Erythroblast (primary cell): ENCODE measurements at regions not wholly inside any gene's neighbourhood (a gene's known extent, or its start where the extent isn't known, plus 50 kb on each side); places are given as distances from the start of the nearest gene placed in this dataset.

ENCODE experiments used
- DNase-seq, 2 experiments: peaks; one replicate each; lab custom pipeline; 2025; lab: John Stamatoyannopoulos, UW
- GATA1 ChIP-seq: IDR thresholded peaks from 2 replicates; pipeline ENCODE4 v1.6.1; 2011; ENCODE audit warnings: low read depth, mild to moderate bottlenecking, control low read depth, low read length, moderate library complexity
- POLR2A ChIP-seq: IDR thresholded peaks from 2 replicates; pipeline ENCODE4 v1.6.1; 2011; ENCODE audit warnings: mild to moderate bottlenecking, low read length

DNA sequence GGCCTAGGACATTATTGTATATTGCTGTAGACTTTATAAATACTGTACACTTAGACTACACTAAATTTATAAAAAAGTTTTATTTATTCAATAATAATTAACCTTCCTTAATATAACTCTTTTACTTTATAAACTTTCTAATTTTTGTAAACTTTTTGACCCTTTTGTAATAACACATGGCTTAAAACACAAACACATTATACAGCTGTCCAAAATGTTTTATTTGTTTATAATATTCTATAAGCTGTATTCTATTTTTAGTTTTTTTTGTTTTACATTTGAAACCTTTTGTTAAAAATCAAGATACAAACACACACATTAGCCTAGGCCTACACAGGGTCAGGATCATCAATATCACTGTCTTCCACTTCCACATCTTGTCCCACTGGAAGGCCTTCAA lies 190.0 kb downstream of the BMP4 start:
- no peak for DNase-seq
- TF ChIP-seq POLR2A: no peak
- no peak for TF ChIP-seq GATA1

DNA sequence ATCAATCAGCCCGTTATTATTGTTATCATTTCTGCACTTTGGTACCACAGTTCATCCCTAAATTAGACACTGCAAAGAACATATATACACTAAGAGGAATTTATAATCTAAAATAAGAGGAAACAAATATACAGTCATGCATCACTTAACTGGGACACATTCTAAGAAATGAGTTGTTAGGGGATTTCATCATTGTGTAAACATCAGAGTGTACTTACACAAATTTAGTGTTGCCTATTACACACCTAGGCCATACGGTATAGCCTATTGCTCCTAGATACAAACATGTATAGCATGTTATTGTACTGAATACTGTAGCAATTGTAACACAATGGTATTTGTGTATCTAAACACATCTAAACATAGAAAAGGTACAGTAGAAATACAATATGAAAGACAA lies 190.5 kb downstream of the BMP4 start:
- no peak for TF ChIP-seq POLR2A
- TF ChIP-seq GATA1: no peak
- no peak for DNase-seq

DNA sequence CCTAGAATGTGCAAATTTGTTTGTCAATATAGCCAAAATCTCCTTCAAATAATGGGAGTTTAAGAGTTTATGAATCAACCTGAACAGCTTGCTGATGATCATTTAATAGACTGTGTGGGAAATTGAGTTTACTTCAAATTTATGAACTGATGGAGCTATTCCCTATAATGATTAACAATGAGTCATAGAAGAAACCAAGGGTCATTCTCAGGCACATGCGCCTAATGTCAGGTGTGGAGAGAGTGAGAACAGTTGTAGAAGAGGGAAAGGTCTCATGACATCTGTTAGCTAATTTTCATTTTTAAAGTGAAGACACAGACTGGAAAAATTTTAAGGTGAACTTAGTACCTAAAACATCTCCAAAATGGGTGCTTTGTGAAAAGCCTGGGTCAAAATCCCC lies 191.8 kb downstream of the BMP4 start:
- no peak for DNase-seq
- TF ChIP-seq GATA1: no peak
- no peak for TF ChIP-seq POLR2A

DNA sequence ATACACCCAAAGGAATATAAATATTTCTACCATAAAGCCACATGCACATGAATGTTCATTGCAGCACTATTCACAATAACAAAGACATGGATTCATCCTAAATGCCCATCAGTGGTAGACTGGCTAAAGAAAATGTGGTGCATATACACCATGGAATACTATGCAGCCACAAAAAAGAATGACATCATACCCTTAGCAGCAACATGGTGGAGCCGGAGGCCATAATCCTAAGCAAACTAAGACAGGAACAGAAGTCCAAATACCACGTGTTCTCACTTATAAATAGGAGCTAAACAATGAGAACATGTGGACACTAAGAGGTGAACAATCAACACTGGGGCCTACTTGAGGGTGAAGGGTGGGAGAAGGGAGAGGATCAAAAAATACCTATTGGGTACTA lies 198.5 kb downstream of the BMP4 start:
- DNase-seq: no peak
- no peak for TF ChIP-seq POLR2A
- no peak for TF ChIP-seq GATA1

DNA sequence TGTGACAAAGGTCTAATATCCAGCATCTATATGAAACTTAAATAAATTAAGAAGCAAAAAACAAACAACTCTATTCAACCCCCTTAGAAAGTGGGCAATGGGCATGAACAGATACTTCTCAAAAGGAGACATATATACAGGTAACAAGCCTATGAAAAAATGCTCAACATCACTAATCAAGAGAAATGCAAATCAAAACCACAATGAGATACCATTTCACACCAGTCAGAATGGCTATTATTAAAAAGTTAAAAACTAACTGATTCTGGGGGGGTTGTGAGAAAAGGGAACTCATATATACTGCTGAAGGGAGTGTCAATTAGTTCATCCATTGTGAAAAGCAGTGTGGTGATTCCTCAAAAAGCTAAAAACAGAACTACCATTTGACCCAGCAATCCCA lies 198.9 kb downstream of the BMP4 start:
- no peak for DNase-seq
- no peak for TF ChIP-seq POLR2A
- TF ChIP-seq GATA1: no peak

DNA sequence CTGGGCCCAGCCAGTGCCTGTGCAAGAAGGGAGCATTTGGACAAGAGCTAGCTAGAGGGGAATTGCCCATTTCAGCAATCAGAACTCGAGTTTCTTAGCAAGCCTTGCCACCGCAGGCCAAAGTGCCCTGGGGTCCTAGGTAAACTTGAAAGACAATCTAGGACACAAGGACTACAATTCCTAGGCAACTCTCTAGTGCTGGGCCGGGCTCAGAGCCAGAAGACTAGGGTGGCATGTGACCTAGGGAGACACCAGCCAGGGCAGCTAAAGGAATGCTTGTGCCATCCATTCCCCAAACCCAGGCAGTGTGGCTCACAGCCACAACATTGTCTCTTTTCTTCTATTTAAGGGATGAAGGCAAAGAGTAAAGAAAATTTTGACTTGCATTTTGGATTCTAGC lies 205.0 kb downstream of the BMP4 start:
- TF ChIP-seq GATA1 (no peak), POLR2A (no peak)

DNA sequence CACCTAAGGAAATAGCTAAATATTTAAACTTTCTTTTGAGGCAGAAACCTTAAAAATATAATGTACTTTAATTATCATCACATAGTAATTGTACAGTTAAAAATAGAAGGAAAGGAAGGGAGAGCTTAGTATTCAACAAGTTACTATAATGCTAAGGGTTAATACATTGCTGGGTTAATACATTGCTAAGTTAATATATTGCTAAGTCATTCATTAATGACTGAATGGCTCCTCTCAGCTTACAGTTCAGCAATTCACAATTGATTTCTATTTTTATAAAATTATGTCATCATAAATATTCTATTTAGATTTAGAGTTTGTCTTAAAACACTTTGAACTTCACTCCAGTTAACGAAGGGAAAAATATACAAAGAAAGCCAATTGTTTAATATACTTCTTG lies 207.9 kb downstream of the BMP4 start:
- no peak for DNase-seq
- TF ChIP-seq GATA1: no peak
- TF ChIP-seq POLR2A: no peak

More for the DNA sequence above, 205.0 kb downstream of the BMP4 start:
- no peak for DNase-seq

DNA sequence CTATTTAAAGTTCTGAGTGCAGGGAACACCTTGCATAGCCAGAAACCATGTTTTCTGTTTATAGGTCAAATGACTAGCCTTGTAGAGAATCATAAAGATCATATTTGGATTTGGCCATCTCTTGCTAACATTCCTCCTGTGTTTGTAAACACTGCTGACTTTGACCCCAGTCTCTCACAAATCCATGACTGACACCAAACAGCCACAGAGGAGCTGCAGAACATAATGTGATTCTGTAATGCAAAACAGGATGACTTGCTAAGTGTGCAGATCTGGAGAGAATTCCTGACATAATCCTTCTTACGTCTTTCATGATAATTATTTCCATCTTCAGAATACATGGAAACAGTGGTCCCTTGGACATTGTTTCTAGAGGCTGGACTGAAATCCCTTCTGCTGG lies 211.8 kb downstream of the BMP4 start:
- TF ChIP-seq GATA1 (no peak), POLR2A (no peak)
- no peak for DNase-seq

DNA sequence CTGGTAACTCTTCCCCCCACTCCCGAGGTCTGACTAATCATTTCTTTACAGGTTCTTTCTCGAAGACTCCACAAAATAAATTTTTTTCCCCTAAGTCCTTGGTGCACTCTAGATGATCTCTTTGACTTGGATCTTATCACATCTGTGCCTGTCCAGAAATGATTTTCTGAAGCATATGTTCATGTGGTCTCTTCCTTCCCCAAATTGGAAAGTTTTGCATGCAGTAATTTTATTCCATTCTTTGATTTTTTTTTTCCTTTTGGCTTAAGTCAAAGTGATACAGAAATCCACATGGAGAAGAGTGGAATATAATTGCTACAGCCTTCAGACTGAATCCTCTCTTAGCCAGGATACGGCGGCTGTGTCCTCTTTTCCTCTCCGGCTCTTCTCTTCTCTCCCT lies 213.3 kb downstream of the BMP4 start:
- TF ChIP-seq POLR2A (no peak), GATA1 (no peak)
- no peak for DNase-seq

DNA sequence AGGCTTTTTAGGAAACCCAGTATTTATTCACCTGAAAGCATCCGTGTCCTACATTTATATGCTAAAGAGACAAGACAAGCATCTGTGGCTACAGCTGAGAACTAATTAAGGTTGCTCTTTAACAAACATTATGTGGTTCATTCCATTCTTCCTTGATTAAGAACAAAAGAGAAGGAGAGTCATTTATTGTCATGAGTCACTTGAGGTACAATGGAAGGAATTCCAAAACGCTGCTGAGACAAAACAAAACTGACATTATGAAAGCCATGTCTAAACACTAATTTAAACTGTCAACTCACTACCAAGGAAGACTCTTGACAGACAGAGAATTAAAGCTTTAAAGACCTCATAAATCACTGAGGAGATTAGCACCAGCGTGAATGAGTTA lies 214.4 kb downstream of the BMP4 start:
- no peak for DNase-seq
- TF ChIP-seq POLR2A: no peak
- TF ChIP-seq GATA1: no peak

DNA sequence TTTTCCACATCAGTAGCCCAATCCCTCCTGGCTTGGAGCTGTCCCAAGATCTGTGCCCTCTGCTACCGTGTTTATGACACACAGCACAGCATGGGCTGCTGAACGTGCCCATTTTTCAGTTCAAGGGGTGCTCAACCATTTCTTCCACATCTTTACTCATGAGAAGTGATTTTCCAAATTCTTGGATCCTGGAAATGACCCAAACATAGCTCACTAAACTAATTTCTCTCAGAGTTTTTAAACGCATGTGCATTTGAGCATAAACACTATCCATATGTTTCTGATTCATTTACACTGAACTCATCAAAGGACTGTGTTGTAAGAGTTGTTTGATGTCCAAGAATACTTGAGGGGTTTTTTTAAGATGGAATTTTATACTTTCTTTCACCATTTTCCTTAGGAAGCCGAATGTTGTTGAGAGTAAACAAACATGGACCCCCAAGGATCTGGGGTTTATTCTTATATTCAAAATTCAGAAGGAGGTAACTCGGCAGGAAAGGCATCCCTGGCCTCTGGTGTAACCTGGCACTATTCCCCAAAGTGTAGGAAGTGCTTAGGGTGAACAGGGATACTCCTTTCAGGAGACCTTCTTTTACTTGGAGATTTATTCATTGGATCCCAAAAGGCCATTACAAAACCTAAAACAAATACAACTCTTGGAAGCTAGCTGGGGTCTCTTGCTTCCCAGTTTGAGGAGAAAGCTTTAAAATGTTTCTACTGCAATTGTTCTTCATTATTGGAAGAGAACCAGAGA lies 215.0 kb downstream of the BMP4 start:
- no peak for TF ChIP-seq GATA1
- DNase-seq: no peak

DNA sequence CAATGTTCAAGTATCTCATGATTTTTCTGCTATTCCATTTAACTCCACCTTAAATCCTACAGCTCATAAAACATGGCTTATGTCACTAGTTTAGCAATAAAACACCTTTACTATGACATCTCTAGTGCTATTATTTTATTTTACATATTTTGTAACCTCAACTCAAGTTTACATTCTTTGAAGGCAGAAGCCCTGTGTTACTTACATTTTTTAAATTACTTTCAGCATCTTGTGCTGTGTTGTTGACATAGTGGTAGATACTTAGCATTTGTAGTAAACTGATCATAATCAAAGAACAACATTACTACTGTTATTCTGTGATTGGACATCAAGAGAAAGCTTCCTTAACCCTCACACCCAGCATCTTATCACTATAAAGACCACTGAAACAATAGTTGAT lies 216.1 kb downstream of the BMP4 start:
- no peak for TF ChIP-seq POLR2A
- DNase-seq: no peak

DNA sequence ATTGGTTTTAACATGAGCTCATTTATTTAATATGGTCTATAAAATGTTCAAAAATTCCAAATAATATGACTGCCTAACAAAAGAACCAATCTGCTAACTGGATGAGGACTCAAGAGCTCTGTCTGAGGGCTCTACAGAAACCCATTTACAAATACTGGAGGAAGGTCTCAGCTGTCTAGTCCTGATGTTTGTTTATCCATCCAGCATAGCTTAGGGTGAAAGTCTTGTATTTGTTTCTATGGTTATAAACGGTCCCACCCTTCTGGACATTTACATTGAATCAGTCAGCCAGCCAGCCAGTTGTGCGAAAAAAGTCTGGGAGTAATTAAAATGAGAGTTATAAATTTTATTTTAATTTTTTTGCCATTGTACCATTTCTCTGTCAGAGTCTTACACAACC lies 220.7 kb downstream of the BMP4 start:
- DNase-seq: no peak
- TF ChIP-seq GATA1: no peak
- TF ChIP-seq POLR2A: no peak

DNA sequence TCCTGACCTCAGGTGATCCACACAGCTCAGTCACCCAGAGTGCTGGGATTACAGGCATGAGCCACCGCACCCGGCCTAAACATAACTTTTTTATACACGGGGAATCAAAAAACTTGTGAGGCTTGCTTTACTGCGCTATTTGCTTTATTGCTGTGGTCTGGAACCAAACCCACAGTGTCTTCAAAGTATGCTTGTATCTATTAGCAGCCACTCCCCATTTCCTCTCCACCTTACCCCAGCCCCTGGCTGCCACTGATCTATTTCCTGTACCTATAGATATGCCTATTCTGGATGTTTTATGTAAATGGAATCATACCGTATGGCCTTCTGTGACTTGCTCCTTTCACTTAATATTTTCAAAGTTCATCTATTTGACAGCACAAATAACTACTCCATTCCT lies 233.4 kb downstream of the BMP4 start:
- DNase-seq: no peak
- TF ChIP-seq POLR2A: no peak
- no peak for TF ChIP-seq GATA1

DNA sequence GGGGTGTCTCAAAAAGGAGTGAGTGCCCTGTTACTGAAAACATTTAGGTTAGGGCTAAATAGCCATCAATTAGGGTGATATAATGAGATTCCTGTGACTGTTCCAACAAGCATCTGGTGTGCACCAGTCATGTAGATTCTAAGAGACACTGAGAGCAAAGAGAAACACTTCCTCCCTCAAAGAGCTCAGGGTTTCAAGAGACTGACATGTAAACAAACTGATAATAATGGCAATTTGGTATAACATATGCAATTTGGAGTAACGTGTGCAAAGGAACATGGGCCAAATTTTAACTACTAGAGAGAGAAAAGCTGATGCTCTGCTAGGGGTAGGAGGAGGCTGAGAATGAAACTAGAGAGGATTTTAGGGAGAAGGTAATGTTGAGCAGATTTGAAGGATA lies 237.1 kb downstream of the BMP4 start:
- no peak for DNase-seq
- TF ChIP-seq POLR2A: no peak
- no peak for TF ChIP-seq GATA1

DNA sequence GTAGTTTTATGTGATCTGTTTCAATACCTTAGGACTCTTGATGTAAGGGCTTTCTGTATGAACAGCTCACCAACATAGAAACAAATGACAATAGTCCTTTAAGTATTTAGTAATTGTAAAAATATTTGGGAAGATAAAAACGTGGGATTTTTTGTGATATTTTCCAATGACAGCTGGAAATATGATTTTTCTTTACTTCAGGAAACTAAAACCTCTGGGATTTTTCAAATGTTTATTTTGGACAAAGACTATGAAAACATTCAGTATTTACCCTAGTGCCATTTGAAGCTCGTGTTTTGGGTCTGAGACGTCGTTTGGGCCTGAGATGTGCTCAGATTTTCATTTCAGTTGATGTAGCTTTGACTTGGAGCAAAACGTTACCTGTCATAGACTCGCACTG lies 240.0 kb downstream of the BMP4 start:
- TF ChIP-seq POLR2A: no peak
- no peak for TF ChIP-seq GATA1
- DNase-seq: no peak
